Umbilical cord (tissue), 1 donor: ENCODE measurements at regions not wholly inside any gene's neighbourhood (a gene's known extent, or its start where the extent isn't known, plus 50 kb on each side); places are given as distances from the start of the nearest gene placed in this dataset.

ENCODE experiments used
- DNase-seq: peaks from one replicate; pipeline ENCODE4 v3.0.0-alpha.2; 2015; ENCODE audit warnings: low spot score

DNA sequence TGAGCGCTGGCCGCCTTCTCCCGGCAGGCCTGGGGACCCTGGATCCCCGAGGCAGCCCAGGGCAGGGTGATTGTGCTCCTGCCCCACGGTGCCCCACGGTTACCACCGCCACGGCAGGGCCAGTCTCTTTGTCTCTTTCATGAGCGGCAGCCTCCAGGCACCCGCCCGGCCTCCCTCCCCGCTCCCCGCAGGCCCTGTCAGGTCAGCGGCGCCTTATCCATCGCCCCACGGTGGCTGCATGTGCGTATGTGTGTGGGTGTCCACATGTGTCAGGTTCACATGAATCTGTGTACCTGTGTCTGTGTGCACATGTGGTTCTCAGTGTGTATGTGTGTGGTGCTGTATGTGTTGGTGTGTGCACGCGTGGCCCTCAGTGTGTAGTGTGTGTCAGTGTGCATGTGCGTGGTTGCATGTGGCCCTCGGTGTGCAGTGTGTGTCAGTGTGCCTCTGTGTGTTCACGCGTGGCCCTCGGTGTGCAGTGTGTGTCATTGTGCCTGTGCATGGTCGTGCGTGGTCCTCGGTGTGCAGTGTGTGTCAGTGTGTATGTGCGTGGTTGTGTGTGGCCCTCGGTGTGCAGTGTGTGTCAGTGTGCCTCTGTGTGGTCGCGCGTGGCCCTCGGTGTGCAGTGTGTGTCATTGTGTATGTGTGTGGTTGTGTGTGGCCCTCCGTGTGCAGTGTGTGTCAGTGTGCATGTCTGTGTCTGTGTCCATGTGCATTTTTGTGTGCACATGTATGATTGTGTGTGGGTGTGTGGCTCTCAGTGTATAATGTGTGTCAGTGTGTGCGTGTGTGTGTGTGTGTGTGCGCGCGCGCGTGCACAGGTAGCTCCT lies 239.2 kb upstream of the GSE1 start:
- no peak for DNase-seq

DNA sequence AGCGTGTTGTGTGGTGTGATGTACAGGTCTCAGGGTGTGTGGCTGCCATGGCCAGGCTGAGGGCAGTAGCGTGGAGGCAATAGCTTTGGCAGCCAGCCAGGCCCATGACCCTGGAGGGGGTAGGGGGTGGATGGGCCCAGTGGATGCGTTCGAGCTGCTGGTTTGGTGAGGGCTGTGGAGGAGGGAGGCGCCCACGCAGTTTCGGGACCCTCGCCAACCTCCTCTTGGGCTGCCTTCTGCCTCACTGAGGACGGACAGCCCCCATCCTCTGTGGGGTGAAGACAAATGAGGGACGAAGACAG lies 238.6 kb upstream of the GSE1 start:
- DNase-seq: no peak

DNA sequence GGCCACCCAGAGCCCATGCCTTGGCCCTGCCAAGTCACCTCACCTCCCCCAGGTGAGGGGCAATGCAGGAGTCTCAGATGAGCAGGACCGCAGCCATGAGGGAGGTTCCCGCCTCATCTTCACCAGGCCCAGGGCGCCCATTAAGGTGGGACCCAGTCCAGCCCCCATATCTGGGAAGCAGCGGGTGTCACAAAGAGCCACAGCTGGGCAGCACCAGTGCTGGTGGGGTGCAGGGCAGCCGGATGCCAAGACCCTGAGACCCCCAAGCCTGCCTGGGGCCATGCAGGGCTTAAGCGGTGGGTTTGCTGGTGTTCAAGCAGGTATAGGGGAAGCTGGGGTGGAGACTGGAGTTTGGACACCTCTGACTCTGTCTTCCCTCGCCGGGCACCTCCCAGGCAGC lies 237.8 kb upstream of the GSE1 start:
- DNase-seq: no peak

DNA sequence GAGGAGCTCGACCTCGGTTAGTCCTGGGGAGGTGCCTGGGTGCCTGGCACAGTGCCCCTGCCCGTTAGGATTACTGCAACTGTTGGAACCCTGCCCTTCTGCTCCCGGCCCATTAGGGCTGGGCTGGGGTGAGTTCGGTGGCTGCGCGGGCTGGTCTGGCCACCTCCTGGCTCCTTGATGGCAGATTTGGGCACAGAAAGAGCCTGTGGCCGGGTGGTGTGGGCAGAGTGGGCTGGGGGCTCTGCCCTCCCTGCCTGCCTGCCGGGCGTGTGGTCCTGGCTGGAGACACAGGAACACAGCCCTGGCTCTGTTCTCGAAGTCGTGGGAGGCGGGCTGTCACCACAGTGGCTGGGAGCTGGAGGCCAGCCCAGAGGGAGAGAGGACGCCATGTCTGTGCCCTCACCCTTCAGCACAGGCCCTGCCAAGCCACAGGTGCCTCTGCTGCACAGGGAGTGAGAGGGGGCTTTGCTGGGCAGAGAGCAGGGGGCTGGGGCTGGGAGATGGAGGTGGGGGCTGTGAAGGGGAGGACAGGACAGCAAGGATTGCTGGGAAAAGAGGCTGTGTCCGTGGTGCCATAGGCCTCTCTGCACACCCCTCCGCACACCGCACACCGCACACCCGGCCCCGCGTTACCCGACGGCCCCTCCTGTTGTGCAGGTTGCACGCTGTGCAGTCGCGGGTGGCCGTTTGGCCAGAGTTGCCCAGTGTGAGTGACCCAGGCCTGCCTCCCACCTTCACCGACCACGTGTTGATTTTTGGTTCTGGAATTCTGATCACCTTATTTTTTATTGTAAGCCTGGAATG lies 236.6 kb upstream of the GSE1 start:
- DNase-seq: no peak

DNA sequence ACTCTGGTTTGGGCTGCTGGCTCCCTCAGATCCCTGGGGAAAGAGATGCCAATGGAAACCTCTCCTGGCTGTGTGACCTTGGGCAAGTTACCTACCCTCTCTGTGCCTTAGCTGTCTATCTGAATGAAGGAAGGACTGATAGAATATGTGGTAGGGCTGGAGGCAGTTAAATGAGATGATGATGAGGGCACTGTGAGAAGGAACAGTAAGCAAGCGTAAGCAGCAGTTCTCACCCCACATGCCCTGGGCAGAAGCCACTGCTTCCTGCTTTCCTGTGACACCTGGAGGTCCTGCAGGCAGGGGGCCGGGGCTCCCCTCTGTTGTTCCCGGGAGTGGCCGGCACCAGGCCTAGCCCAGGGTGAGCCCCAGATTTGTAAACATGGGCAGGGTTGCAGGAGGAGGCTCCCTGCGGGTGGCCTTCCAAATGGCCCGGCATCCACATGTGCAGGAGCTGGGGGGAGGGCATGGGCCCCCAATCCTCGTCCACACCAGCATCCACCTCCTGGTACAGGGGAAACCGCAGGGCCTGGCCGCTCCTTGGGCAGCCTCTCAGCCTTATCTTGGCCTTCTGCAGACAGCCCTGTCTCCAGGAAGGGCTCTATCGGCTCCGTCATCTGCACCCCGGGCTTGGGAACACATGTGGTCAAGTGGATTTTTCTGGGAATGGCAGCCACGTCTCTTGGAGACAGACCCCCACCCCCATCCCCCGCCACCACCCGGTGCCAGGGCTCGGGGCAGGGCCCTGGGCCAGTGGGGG lies 235.6 kb upstream of the GSE1 start:
- no peak for DNase-seq

DNA sequence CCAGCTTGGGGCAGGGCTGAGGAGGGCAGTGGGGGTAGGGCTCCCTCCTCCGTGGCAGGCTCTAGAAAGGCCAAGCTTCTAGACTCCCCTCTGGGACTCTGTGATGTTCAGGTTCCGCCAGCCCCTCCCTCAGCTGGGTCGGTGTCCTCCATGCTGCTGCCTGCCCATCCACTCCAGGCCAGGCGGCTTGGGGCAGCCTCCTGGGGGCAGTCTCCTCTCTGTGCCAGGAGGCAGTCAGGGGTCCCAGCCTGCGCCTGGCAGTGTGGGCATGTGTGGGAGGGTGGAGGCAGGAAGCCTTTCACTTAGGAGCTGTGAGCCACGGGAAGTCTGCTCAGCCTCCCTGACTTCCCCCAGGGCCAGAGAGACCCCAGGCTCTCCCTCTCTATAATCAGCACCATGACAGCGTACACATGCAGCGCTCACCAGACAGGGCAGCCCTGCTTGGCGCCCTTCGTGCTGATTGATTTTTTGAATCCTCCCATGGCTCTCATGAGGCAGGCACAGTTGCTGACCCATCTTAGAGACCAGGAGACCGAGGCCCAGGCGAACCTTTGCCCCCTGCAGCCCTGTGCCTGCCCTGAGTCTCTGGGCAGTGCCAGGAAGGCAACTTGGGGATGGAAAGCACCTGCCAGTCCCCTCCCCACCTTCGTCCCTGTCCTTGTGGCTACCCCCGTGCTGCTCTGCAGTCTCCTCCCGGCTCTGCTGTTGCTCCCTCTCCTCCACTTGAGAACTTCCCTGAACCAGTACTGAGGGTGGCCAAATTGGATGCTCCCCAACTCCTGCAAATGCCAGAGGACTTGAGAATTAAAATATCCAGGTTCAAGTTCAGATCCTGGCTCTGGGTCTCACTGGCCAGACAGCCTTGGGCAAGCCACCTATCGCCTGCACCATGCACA lies 234.7 kb upstream of the GSE1 start:
- no peak for DNase-seq

DNA sequence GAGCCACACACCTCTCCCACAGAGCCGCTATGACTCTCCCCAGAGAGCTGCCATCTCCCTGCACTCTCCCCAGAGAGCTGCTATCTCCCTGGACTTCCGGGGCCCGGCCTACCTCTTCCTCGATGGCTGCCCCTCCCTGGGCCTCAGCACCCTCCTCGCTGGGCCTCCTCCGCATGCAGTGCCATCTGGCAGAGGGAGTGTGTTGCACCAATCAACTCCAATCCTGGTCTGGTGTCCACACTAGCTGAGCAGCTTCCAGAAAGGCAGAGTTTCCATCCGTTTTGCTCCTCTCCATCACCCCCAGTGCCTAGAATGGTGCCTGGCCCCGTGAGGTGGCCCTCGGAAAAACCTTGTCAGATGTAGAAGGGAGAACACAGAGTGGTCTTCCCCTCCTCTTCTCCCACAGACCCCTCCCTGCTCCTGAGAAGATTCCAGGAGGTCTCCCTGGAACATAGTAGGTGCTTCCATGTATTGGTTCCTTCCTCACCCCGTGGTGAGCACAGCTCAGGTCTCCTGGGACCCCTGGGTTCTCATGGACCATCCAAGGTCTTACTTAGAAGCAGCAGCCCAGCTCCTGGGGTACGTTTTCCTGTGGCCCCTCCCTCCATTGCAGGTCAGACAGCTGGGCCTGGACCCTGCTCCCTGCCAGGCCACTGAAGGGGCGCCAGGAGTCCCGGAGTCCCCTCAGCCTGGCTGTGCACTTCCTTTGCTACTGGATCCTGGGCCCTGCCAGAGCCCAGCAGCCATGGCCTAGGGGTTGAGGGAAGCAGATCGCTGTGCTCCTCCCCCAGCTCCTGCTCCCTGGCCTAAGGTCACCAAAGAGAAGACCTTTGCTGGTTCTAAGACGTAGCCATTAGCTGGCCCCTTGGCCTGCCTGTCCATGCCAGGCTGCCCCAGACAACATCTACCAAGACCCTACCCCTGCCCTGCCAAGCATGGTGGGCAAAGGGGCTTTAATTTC lies 233.8 kb upstream of the GSE1 start:
- DNase-seq: no peak

DNA sequence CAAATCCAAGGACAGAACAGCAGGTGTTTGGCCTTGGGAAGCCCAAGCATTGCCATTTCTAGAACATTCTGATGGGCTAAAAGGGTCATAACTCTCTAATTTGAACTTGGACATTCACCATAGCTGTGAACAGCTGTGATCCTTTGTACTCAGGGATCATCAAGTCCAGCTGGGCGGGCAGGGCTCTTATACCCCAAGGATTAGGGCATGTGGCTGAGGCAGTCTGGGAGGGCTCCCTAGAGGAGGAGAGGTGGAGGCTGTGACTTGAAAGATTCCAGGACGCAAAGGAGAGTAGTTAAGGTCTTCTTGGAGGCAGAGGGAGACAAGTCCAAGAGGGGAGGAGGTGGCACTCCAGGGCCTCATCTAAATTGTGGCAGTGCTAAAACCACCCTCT lies 233.1 kb upstream of the GSE1 start:
- DNase-seq: no peak

DNA sequence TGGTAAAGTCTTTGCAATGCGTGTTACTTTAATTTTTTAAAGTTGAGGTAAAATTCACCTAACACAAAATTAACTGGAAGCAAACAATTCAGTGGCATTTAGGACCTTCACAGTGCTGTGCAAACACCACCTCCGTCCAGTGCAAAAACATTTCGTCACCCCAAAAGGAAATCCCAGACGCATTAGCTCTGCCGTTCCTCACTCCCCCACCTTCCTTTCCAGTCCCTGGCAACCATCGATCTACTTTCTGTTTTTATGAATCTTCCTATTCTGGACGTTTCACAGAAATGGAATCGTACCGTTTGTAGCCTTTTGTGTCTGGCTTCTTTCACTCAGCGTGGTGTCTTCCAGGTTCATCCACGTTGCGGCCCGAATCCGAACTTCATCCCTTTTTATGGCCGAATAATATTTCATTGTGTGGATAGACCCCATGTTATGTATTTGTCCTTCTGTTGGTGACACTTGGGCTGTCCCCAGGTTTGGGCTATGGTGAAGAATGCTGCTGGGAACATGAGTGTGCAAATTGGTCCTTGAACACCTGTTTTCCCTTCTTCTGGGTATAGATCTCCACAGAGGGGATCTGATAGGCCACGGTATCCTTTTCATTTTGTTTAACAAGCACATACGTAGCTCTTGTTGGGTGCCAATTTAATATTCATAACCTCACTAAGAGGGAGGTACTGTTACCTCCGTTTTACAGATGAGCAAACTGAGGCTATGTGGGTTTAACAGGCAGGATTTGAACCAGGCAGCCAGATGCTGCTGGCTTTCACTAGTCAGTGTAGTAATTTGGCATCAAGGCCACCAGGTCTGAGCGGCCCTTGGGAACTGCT lies 232.0 kb upstream of the GSE1 start:
- no peak for DNase-seq

DNA sequence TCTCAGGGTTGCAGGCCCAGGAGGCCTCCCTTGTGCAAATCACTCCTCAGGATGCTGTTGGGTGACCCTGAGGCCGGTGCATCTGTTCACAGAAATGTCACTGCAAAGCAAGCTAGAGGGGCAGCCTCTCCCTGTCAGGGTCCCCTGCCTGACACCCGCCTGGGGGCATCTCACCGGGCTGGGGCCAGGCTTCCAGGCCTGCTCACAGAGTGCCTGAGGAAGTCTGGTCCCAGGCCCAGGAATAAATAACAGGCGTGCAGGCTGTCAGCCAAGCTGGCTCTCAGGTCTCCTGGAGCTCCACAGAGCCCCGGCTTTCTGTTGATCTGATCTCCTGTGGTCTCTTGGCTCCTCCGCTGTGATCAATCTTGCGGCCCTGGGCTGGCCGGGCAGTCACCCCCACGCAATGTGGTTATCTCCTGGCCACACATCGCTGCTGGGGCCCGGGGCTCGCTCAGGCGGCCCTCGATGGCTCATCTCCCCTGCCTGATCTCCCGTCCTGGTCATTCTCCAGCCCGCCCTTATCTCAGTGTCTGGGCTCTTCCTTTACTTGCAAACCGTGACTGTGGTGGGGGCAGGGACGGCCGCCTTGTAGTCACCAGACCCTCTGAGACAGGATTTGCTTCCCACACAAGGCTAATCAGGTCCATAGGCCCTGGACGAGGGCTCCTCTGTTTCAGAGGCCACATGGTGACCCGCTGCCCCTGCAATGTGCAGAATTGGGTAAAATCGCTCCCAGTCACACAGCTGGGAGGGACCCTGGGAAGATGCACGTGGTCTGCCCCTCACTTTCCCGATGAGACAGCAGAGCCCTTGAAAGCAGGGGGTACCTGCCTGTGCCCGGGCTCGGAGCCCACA lies 231.2 kb upstream of the GSE1 start:
- DNase-seq: peak; percentile 81

DNA sequence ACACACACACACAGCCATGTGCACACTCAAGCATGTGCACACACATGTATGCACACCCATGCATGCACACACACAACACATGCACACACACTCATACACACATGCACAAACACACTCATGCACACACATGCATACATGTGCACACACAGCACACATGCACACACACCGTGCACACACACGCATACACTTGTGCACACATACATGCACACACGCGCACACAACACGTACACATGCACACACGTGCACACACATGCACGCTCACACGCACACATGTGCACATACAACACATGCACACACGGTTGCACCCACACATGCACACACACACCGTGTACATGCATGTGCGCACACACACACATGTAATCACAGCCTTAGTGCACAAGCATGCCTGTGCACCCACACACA lies 230.4 kb upstream of the GSE1 start:
- no peak for DNase-seq

DNA sequence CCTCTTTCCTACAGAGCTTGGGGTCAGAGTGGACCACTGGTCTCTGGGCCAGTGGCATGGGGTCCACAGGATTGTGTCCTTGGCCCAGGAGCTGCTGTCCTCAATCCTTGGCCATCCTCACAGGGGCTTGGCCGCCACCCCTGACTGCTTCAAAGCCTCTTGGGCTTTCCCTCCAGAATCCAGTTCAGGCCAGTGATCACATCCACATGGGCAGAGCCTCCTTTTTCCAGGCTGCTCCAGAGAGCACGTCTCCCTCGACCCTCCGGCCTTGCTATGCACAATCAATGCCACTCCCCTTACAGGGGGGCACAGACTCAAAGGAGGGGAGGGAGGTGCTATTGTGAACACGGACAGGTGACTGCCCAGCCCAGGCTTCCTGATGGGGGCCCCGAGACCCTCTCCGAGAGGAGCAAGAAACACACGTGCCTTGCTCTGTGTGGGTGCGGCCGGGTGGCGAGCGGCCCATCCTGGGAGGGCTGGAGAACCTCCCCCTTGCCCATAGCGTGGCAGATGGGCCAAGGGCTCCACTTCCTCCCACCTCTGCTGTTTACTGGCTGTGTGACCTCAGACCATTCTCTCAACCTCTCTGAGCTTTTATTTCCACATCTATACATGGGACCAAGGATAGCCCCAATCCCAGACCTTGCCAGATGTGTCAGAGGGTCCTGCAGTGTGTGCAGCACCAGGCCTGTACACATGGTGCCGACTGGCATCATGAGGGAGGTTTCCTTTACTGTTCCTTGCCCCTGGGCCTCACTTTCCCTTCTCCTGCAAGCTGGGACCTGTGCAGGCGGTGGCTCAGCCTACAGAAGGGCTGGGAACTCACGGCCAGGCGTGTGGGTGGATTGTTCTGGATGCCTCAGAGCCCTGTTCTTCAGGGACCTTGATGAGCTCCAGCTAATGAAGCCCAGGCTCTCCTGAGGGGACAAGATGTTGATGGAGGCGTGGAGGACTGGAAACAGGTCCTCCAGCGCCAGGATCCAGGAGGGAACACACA lies 229.0 kb upstream of the GSE1 start:
- DNase-seq: peak; percentile 61

DNA sequence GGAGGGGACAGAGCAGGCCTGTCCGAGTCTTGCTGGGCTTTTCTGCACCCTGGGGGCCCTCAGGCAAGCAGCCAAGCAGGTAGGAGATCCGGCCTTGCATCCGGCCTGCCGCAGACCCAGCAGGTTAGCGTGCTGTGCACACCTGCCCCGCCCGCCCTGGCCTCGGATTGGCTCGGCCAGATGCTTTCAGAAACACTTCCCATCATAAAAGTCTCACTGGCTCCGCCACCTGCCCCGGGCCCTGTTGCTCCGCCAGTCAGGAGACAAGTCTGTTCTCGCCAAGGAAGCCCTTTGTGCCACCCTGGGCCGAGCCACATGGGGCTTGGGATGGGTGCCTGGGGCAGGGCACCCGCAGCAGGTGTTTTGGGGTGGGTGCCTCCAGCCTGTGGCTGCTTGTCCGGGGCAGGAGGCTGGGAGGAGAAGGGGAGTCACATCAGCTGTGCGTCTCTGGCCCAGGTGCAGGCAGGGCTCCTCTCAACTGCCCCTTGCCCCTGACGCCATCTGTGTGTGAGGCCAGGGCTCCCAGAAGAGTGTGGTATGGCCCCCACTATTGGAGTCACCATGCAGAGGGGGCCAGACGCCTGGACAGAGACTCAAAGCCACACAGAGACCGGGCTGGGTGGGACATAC lies 228.2 kb upstream of the GSE1 start:
- DNase-seq: peak; percentile 71

DNA sequence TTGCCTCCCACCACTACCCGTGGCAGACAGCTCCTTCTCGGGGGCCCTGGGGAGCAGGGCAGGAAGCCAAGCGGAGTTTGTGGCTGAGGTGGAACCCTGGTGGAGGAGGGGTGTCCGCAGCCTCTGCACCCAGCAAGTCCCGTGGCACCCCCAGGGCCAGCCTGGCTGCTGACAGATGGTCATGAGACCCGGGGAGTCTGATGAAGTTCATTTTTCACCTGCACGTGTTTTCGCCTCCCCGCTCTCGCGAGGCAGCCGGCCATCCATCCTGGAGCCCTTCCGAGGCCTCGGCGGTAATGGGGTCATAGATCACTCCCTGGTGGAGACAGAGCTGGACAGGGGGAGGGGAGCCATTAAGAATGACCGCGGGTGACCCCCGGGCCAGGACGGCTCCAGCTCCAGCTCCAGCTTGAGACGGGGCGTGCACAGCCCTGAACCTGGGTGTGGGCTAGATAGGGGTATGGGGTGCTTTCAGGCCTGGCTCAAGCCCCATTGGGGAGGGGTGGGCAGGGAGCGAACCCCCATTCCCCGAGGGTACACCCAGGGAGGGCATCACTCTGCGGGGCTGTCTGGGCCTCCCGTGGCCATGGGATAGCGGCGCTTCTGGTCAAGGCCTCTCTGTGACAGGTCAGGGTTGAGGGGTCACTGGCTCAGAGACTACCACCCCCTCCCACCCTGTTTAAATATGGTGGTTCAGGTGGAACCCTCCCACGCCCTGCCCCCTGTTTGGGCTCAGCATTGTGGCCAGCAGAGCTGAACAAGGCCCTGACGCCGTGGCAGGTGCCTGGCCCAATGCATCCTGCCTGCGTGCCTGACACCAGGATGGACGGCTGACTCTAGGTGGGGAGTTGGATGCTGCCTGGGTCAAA lies 227.4 kb upstream of the GSE1 start:
- DNase-seq: no peak

DNA sequence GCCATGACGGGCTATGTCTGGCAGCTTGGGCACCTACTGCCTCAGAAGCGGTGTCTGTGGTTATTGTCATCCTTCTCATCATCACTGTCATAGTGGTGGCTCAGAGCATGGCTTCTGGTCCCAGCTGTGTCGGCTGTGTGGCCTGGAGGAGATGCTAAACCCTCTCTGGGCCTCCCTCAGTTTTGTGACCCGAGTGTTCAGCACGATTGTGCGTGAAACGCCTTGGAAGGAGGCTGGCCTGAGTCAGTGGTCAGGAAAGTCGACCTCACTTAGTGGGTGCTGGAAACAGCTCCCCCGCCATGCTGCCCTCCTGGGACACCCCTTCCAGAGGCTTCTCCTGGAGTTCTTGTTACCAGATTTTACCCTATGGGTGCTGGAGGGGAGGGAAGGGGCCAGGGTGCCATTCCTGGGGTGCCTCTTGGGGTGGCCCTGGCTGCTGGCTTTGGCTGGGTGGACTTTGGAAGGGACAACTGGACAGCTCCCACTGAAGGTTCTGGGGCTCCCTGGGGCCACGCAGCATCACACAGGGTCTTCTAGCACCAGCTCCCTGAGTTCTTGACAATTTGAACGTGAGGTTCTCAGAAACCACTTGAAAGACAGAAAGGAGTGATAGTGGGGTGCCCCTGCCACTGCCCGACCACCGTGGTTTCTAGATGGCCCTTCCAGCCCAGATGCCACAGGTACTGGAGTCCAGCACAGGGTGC lies 226.5 kb upstream of the GSE1 start:
- DNase-seq: no peak
